ENCODE measurements at regions not wholly inside any gene's neighbourhood (a gene's known extent, or its start where the extent isn't known, plus 50 kb on each side); places are given as distances from the start of the nearest gene placed in this dataset.

DNA sequence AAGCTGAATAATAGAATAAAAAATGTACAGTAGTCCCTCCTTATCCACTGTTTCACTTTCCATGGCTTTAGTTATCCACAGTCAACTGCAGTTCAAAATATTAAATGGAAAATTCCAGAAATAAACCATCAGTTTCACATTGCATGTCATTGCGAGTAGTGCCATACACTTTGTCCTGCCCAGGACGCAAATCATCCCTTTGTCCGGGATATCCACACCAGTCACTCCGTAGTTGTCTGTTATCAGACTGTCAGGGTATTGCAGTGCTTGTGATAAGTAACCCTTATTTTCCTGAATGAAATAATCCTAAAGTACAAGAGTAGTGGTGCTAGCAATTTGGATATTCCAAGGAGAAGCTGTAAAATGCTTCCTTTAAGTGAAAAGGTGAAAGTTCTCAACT lies 271.3 kb downstream of the DKK2 start:
- Histone ChIP-seq H3K4me3 (ENCODE audit: low read depth, low read length) (no peak overlapping the region), H3K36me3 (ENCODE audit: control insufficient read depth, insufficient read depth, low read length) (no peaks in the 10 kb centered on the region), H3K27me3 (ENCODE audit: control insufficient read depth, insufficient read depth, low read length) (no peaks in the 10 kb centered on the region), H3K4me1 (ENCODE audit: control insufficient read depth, insufficient read depth, low read length, poor library complexity, severe bottlenecking) (no peaks in the 10 kb centered on the region), H3K9me3 (ENCODE audit: control insufficient read depth in 2 of 2, low read length in 2 of 2) (no peaks in the 10 kb centered on the region), H3K27ac (ENCODE audit: insufficient read depth, low read length, poor library complexity, severe bottlenecking) (no peak overlapping the region)
- DNase-seq (no peak), ATAC-seq (ENCODE audit: low read depth in 2 of 2) (no peak)
- no peak overlapping the region for H3K27ac Mint-ChIP-seq
- H3K9me3 Mint-ChIP-seq: peaks cover 0 to 5% (median 1%) of the 10 kb centered on the region in 7 donors
- H3K36me3 Mint-ChIP-seq: no peaks in the 10 kb centered on the region
- H3K4me3 Mint-ChIP-seq: no peak overlapping the region
- no peaks in the 10 kb centered on the region for H3K4me1 Mint-ChIP-seq
- no peaks in the 10 kb centered on the region for H3K27me3 Mint-ChIP-seq

DNA sequence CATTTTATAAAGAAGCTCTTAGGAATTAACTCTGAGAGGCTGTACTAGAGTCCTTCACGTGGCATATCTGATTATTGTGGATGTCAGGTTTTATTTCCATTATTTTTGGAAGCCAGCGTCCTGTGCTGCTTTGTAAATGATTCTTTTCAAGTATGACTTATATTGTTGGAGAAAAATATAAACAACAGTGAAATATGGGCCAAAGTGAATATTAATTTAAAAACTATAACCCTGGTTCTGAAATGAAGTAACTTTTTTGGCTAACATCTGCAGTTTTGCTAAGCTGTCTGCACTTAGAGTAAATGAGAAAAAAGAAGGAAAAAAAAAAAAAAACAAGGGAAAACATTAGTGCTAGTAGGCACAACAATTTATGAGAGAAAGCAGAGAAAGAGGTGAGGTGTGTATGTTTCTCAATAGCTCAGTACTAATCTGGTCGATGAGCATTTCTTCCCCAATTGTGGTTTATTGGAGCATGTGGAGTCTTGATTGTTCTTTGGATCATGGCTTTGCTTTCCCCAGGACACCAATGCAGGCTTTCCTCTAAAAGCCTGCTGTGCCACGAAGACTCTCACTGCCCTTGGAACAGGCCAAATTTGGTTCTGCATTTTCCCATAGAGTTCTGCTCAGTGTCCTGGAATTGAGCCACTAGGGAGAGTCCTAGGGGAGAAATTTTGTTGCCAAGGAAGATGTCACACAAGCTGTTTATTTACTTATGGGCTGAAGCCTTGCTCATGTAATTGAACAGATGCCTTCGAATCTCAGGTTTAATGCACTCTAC lies 273.3 kb downstream of the DKK2 start:
- no peaks in the 10 kb centered on the region for H3K4me1 ChIP-seq (ENCODE audit: control insufficient read depth, insufficient read depth, low read length, poor library complexity, severe bottlenecking)
- Mint-ChIP-seq H3K27me3 (no peaks in the 10 kb centered on the region), H3K9me3 (peaks cover 0 to 9% (median 0%) of the 10 kb centered on the region in 7 donors), H3K4me1 (no peaks in the 10 kb centered on the region), H3K36me3 (no peaks in the 10 kb centered on the region), H3K4me3 (no peak overlapping the region), H3K27ac (no peak overlapping the region)
- H3K36me3 ChIP-seq (ENCODE audit: control insufficient read depth, insufficient read depth, low read length): no peaks in the 10 kb centered on the region
- no peak overlapping the region for H3K4me3 ChIP-seq (ENCODE audit: low read depth, low read length)
- H3K27ac ChIP-seq (ENCODE audit: insufficient read depth, low read length, poor library complexity, severe bottlenecking): no peak overlapping the region
- DNase-seq (no peak), ATAC-seq (ENCODE audit: low read depth in 2 of 2) (no peak)
- H3K27me3 ChIP-seq (ENCODE audit: control insufficient read depth, insufficient read depth, low read length): no peaks in the 10 kb centered on the region
- H3K9me3 ChIP-seq (ENCODE audit: control insufficient read depth in 2 of 2, low read length in 2 of 2): no peaks in the 10 kb centered on the region

- H3K27ac ChIP-seq (ENCODE audit: insufficient read depth, low read length, poor library complexity, severe bottlenecking): no peak overlapping the region
- Mint-ChIP-seq H3K4me3 (no peak overlapping the region), H3K27me3 (no peaks in the 10 kb centered on the region), H3K4me1 (no peaks in the 10 kb centered on the region), H3K9me3 (peaks cover 0 to 6% (median 5%) of the 10 kb centered on the region in 7 donors), H3K36me3 (no peaks in the 10 kb centered on the region), H3K27ac (no peak overlapping the region)
- no peak for DNase-seq
- H3K27me3 ChIP-seq (ENCODE audit: control insufficient read depth, insufficient read depth, low read length): no peaks in the 10 kb centered on the region
- no peaks in the 10 kb centered on the region for H3K36me3 ChIP-seq (ENCODE audit: control insufficient read depth, insufficient read depth, low read length)
- no peaks in the 10 kb centered on the region for H3K9me3 ChIP-seq (ENCODE audit: control insufficient read depth in 2 of 2, low read length in 2 of 2)
- no peaks in the 10 kb centered on the region for H3K4me1 ChIP-seq (ENCODE audit: control insufficient read depth, insufficient read depth, low read length, poor library complexity, severe bottlenecking)
- no peak for ATAC-seq (ENCODE audit: low read depth in 2 of 2)
- H3K4me3 ChIP-seq (ENCODE audit: low read depth, low read length): no peak overlapping the region
Measured at GRCh38 chr4:106753426-106753825, 282.7 kb downstream of the DKK2 start.

DNA sequence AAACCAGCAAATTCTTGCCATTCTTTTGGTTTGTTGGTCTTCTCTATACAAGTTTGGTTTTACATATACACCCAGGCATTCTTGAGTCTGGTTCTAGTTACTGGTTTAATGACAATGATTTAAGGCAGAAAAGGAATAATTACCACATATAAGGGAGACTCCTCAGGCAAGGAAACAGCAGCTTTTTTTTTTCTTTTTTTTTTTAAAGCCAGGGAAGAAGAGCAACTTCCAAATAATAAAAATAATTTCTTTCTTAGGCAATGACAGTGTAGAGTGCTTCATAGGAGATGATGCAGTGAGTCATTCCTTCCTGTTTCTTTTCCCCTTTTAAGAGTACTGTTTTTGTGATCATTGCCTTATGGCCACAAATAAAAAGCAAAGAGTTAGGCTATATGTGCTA lies 289.7 kb downstream of the DKK2 start:
- Mint-ChIP-seq H3K27ac (no peak overlapping the region), H3K27me3 (no peaks in the 10 kb centered on the region), H3K4me3 (no peak overlapping the region), H3K9me3 (peaks cover 0 to 13% (median 1%) of the 10 kb centered on the region in 7 donors), H3K36me3 (no peaks in the 10 kb centered on the region), H3K4me1 (no peaks in the 10 kb centered on the region)
- H3K27me3 ChIP-seq (ENCODE audit: control insufficient read depth, insufficient read depth, low read length): no peaks in the 10 kb centered on the region
- DNase-seq: no peak
- no peak for ATAC-seq (ENCODE audit: low read depth in 2 of 2)
- no peak overlapping the region for H3K27ac ChIP-seq (ENCODE audit: insufficient read depth, low read length, poor library complexity, severe bottlenecking)
- no peaks in the 10 kb centered on the region for H3K36me3 ChIP-seq (ENCODE audit: control insufficient read depth, insufficient read depth, low read length)
- H3K4me1 ChIP-seq (ENCODE audit: control insufficient read depth, insufficient read depth, low read length, poor library complexity, severe bottlenecking): no peaks in the 10 kb centered on the region
- no peaks in the 10 kb centered on the region for H3K9me3 ChIP-seq (ENCODE audit: control insufficient read depth in 2 of 2, low read length in 2 of 2)
- no peak overlapping the region for H3K4me3 ChIP-seq (ENCODE audit: low read depth, low read length)

DNA sequence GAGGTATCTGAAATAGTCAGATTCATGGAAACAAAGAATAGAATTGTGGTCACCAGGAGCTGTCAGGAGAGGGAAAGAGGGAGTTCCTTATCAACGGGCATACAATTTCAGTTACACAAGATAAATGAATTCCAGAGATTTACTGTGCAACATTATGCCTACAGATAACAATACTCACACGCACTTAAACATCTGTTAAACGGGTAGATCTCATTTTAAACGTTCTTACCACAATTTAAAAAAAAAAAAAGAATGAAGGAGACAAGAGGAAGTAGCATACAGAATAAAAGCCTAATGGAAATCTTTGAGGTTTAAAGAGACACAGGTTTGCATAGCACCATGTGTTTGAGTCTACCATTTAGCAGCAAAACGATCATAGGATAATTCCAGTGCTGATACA lies 298.0 kb downstream of the DKK2 start:
- no peaks in the 10 kb centered on the region for H3K36me3 Mint-ChIP-seq
- H3K27me3 ChIP-seq (ENCODE audit: control insufficient read depth, insufficient read depth, low read length): no peaks in the 10 kb centered on the region
- no peaks in the 10 kb centered on the region for H3K4me1 Mint-ChIP-seq
- H3K4me3 ChIP-seq (ENCODE audit: low read depth, low read length): no peak overlapping the region
- peak overlapping the region in 1 of 3 donors; percentile 50 for H3K27ac Mint-ChIP-seq
- DNase-seq (no peak), ATAC-seq (ENCODE audit: low read depth in 2 of 2) (no peak)
- no peaks in the 10 kb centered on the region for H3K9me3 ChIP-seq (ENCODE audit: control insufficient read depth in 2 of 2, low read length in 2 of 2)
- H3K4me1 ChIP-seq (ENCODE audit: control insufficient read depth, insufficient read depth, low read length, poor library complexity, severe bottlenecking): no peaks in the 10 kb centered on the region
- H3K36me3 ChIP-seq (ENCODE audit: control insufficient read depth, insufficient read depth, low read length): no peaks in the 10 kb centered on the region
- no peaks in the 10 kb centered on the region for H3K27me3 Mint-ChIP-seq
- H3K9me3 Mint-ChIP-seq: peaks cover 0 to 5% (median 2%) of the 10 kb centered on the region in 7 donors
- H3K4me3 Mint-ChIP-seq: no peak overlapping the region
- no peak overlapping the region for H3K27ac ChIP-seq (ENCODE audit: insufficient read depth, low read length, poor library complexity, severe bottlenecking)

- H3K4me1 ChIP-seq (ENCODE audit: control insufficient read depth, insufficient read depth, low read length, poor library complexity, severe bottlenecking): no peaks in the 10 kb centered on the region
- ATAC-seq (ENCODE audit: low read depth in 2 of 2) (no peak), DNase-seq (no peak)
- H3K4me3 Mint-ChIP-seq: no peak overlapping the region
- no peak overlapping the region for H3K27ac ChIP-seq (ENCODE audit: insufficient read depth, low read length, poor library complexity, severe bottlenecking)
- H3K27ac Mint-ChIP-seq: no peak overlapping the region
- no peak overlapping the region for H3K4me3 ChIP-seq (ENCODE audit: low read depth, low read length)
- H3K27me3 ChIP-seq (ENCODE audit: control insufficient read depth, insufficient read depth, low read length): no peaks in the 10 kb centered on the region
- no peaks in the 10 kb centered on the region for H3K27me3 Mint-ChIP-seq
- H3K4me1 Mint-ChIP-seq: no peaks in the 10 kb centered on the region
- no peaks in the 10 kb centered on the region for H3K36me3 ChIP-seq (ENCODE audit: control insufficient read depth, insufficient read depth, low read length)
- no peaks in the 10 kb centered on the region for H3K9me3 ChIP-seq (ENCODE audit: control insufficient read depth in 2 of 2, low read length in 2 of 2)
- H3K9me3 Mint-ChIP-seq: peaks cover 0 to 5% (median 3%) of the 10 kb centered on the region in 7 donors
- no peaks in the 10 kb centered on the region for H3K36me3 Mint-ChIP-seq
Measured at GRCh38 chr4:106718548-106718947, 317.6 kb downstream of the DKK2 start.

- DNase-seq: no peak
- Mint-ChIP-seq H3K4me1 (no peaks in the 10 kb centered on the region), H3K4me3 (no peak overlapping the region), H3K36me3 (no peaks in the 10 kb centered on the region), H3K27me3 (no peaks in the 10 kb centered on the region), H3K27ac (no peak overlapping the region), H3K9me3 (peaks cover 0 to 4% (median 3%) of the 10 kb centered on the region in 7 donors)
- Histone ChIP-seq H3K27me3 (ENCODE audit: control insufficient read depth, insufficient read depth, low read length) (no peaks in the 10 kb centered on the region), H3K27ac (ENCODE audit: insufficient read depth, low read length, poor library complexity, severe bottlenecking) (no peak overlapping the region), H3K36me3 (ENCODE audit: control insufficient read depth, insufficient read depth, low read length) (no peaks in the 10 kb centered on the region), H3K4me1 (ENCODE audit: control insufficient read depth, insufficient read depth, low read length, poor library complexity, severe bottlenecking) (no peaks in the 10 kb centered on the region), H3K4me3 (ENCODE audit: low read depth, low read length) (no peak overlapping the region), H3K9me3 (ENCODE audit: control insufficient read depth in 2 of 2, low read length in 2 of 2) (no peaks in the 10 kb centered on the region)
- no peak for ATAC-seq (ENCODE audit: low read depth in 2 of 2)
Measured at GRCh38 chr4:106717091-106717490, 319.0 kb downstream of the DKK2 start.

DNA sequence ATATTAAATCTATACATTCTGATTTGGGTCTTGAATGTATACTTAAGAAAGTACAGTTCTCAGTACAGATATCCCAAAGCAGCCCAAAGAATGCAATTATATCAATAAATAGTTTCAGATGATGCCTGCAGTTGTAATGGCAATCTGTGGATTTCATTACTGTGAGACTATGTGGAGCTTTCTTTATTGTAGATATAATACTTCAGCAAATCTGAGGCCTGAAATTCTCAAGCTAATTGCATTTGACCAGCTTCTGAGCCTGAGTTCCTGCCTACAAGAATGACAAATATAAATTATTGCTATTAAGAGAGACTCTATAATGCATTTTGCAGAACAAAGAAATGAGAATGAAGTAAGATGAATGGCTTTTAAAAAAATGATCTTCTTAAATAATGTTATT lies 320.3 kb downstream of the DKK2 start:
- no peaks in the 10 kb centered on the region for H3K36me3 Mint-ChIP-seq
- H3K4me1 ChIP-seq (ENCODE audit: control insufficient read depth, insufficient read depth, low read length, poor library complexity, severe bottlenecking): no peaks in the 10 kb centered on the region
- no peaks in the 10 kb centered on the region for H3K27me3 Mint-ChIP-seq
- no peaks in the 10 kb centered on the region for H3K36me3 ChIP-seq (ENCODE audit: control insufficient read depth, insufficient read depth, low read length)
- H3K4me3 Mint-ChIP-seq: no peak overlapping the region
- ATAC-seq (ENCODE audit: low read depth in 2 of 2) (no peak), DNase-seq (no peak)
- no peaks in the 10 kb centered on the region for H3K9me3 ChIP-seq (ENCODE audit: control insufficient read depth in 2 of 2, low read length in 2 of 2)
- H3K4me3 ChIP-seq (ENCODE audit: low read depth, low read length): no peak overlapping the region
- no peak overlapping the region for H3K27ac Mint-ChIP-seq
- H3K4me1 Mint-ChIP-seq: no peaks in the 10 kb centered on the region
- peaks cover 0 to 7% (median 4%) of the 10 kb centered on the region in 7 donors for H3K9me3 Mint-ChIP-seq
- H3K27me3 ChIP-seq (ENCODE audit: control insufficient read depth, insufficient read depth, low read length): no peaks in the 10 kb centered on the region
- H3K27ac ChIP-seq (ENCODE audit: insufficient read depth, low read length, poor library complexity, severe bottlenecking): no peak overlapping the region
